Trophoblast cell (in vitro differentiated cells and primary cell): ENCODE measurements at regions not wholly inside any gene's neighbourhood (a gene's known extent, or its start where the extent isn't known, plus 50 kb on each side); places are given as distances from the start of the nearest gene placed in this dataset.

Source experiments
- DNase-seq, 2 donors: peaks; one replicate each; pipeline ENCODE4 v3.0.0-alpha.2; 2016
- H2AFZ ChIP-seq: 2 replicates; pipeline ENCODE4 v1.6.1; 2013; ENCODE audit warnings: low read length, moderate library complexity, mild to moderate bottlenecking; ENCODE audit not compliant: insufficient read depth, poor library complexity
- H2AK5ac ChIP-seq: 2 replicates; pipeline ENCODE4 v1.6.1; 2013; ENCODE audit warnings: mild to moderate bottlenecking, low read length
- H2BK120ac ChIP-seq: 2 replicates; pipeline ENCODE4 v1.6.1; 2013; ENCODE audit warnings: low read length, mild to moderate bottlenecking, moderate library complexity; ENCODE audit not compliant: insufficient read depth, poor library complexity
- H2BK12ac ChIP-seq: 2 replicates; pipeline ENCODE4 v1.6.1; 2013; ENCODE audit warnings: mild to moderate bottlenecking, low read length, moderate library complexity
- H2BK5ac ChIP-seq: 2 replicates; pipeline ENCODE4 v1.6.1; 2013; ENCODE audit warnings: low read length, low read depth, moderate library complexity, mild to moderate bottlenecking; ENCODE audit not compliant: poor library complexity
- H3K14ac ChIP-seq: 2 replicates; pipeline ENCODE4 v1.6.1; 2013; ENCODE audit warnings: mild to moderate bottlenecking, low read length
- H3K18ac ChIP-seq: 2 replicates; pipeline ENCODE4 v1.6.1; 2013; ENCODE audit warnings: mild to moderate bottlenecking, low read length
- H3K23ac ChIP-seq: 2 replicates; pipeline ENCODE4 v1.6.1; 2013; ENCODE audit warnings: low read length
- H3K27ac ChIP-seq: 2 replicates; pipeline ENCODE4 v1.5.1; 2013; ENCODE audit warnings: low read depth, mild to moderate bottlenecking, inconsistent platforms, low read length, moderate library complexity
- H3K27me3 ChIP-seq: 2 replicates; pipeline ENCODE4 v1.6.1; 2013; ENCODE audit warnings: inconsistent platforms, mild to moderate bottlenecking, low read length, moderate library complexity; ENCODE audit not compliant: insufficient read depth
- H3K36me3 ChIP-seq, 2 experiments: 1 replicate in 1 of 2; 2 replicates in 1 of 2; pipeline ENCODE4 v1.6.1; 2013; ENCODE audit warnings: low read length in 2 of 2, mild to moderate bottlenecking in 2 of 2, moderate library complexity in 1 of 2; ENCODE audit not compliant: insufficient read depth in 2 of 2, control insufficient read depth in 1 of 2
- H3K4ac ChIP-seq: 2 replicates; pipeline ENCODE4 v1.6.1; 2013; ENCODE audit warnings: low read depth, mild to moderate bottlenecking, low read length, moderate library complexity
- H3K4me1 ChIP-seq, 2 experiments: 1 replicate in 1 of 2; 2 replicates in 1 of 2; pipeline ENCODE4 v1.6.1; 2013; ENCODE audit warnings: low read length in 2 of 2, mild to moderate bottlenecking in 2 of 2, moderate library complexity in 1 of 2; ENCODE audit not compliant: insufficient read depth in 2 of 2, control insufficient read depth in 1 of 2
- H3K4me2 ChIP-seq: 2 replicates; pipeline ENCODE4 v1.6.1; 2013; ENCODE audit warnings: inconsistent platforms, mild to moderate bottlenecking, low read length, moderate library complexity
- H3K4me3 ChIP-seq: 2 replicates; pipeline ENCODE4 v1.5.1; 2013; ENCODE audit warnings: mild to moderate bottlenecking, low read depth, low read length, inconsistent platforms
- H3K79me1 ChIP-seq: one replicate; pipeline ENCODE4 v1.6.1; 2013; ENCODE audit warnings: low read length
- H3K79me2 ChIP-seq: 2 replicates; pipeline ENCODE4 v1.6.1; 2013; ENCODE audit warnings: low read length, mild to moderate bottlenecking; ENCODE audit not compliant: control insufficient read depth, insufficient read depth, poor library complexity
- H3K9ac ChIP-seq: 2 replicates; pipeline ENCODE4 v1.6.1; 2013; ENCODE audit warnings: mild to moderate bottlenecking, low read length
- H3K9me3 ChIP-seq: 2 replicates; pipeline ENCODE4 v1.6.1; 2013; ENCODE audit warnings: low read depth, mild to moderate bottlenecking, control low read depth, inconsistent platforms, low read length; ENCODE audit not compliant: insufficient read depth
- H4K12ac ChIP-seq: 2 replicates; pipeline ENCODE4 v1.6.1; 2013; ENCODE audit warnings: low read depth, mild to moderate bottlenecking, low read length, moderate library complexity
- H4K8ac ChIP-seq: 2 replicates; pipeline ENCODE4 v1.6.1; 2013; ENCODE audit warnings: low read depth, mild to moderate bottlenecking, low read length, moderate library complexity
- H4K91ac ChIP-seq: one replicate; pipeline ENCODE4 v1.6.1; 2013; ENCODE audit warnings: low read depth, mild to moderate bottlenecking, low read length, moderate library complexity
- WGBS: extraction: QIAGEN DNeasy Blood & Tissue Kit; methylation state at CpG from one replicate; pipeline ENCODE4 v1.1.7; 2013; ENCODE audit warnings: missing lambda C conversion rate; ENCODE audit not compliant: insufficient read length, insufficient coverage; ENCODE audit errors: extremely low coverage; 5-methylcytosine and 5-hydroxymethylcytosine counted together

GRCh38 chr5:63854076-63854475 lies 108.2 kb downstream of the HTR1A start:
- no peaks in the 10 kb centered on the region for H3K79me1 ChIP-seq
- no peak overlapping the region for H3K4ac ChIP-seq
- no peak overlapping the region for H3K23ac ChIP-seq
- no peaks in the 10 kb centered on the region for H3K27me3 ChIP-seq
- WGBS: no CpG with 5 or more reads among the region's 2 CpGs
- H3K9ac ChIP-seq: no peak overlapping the region
- H3K18ac ChIP-seq: no peak overlapping the region
- H3K36me3 ChIP-seq: no peaks in the 10 kb centered on the region
- H3K79me2 ChIP-seq: no peaks in the 10 kb centered on the region
- H2AK5ac ChIP-seq: no peak overlapping the region
- DNase-seq: no peak
- no peaks in the 10 kb centered on the region for H3K4me1 ChIP-seq
- no peak overlapping the region for H3K4me2 ChIP-seq
- no peak overlapping the region for H2BK12ac ChIP-seq
- no peak overlapping the region for H3K27ac ChIP-seq
- H3K9me3 ChIP-seq: no peaks in the 10 kb centered on the region
- H2BK5ac ChIP-seq: no peak overlapping the region
- no peak overlapping the region for H3K14ac ChIP-seq
- no peak overlapping the region for H2BK120ac ChIP-seq
- no peak overlapping the region for H4K8ac ChIP-seq
- no peak overlapping the region for H3K4me3 ChIP-seq
- H2AFZ ChIP-seq: no peak overlapping the region
- no peak overlapping the region for H4K12ac ChIP-seq
- H4K91ac ChIP-seq: no peak overlapping the region

- H4K12ac ChIP-seq: no peak overlapping the region
- H3K14ac ChIP-seq: no peak overlapping the region
- no peak for DNase-seq
- H3K23ac ChIP-seq: no peak overlapping the region
- H2BK5ac ChIP-seq: no peak overlapping the region
- no peak overlapping the region for H2AFZ ChIP-seq
- H3K4me1 ChIP-seq: no peaks in the 10 kb centered on the region
- no peak overlapping the region for H3K9ac ChIP-seq
- no peak overlapping the region for H3K4me3 ChIP-seq
- no peaks in the 10 kb centered on the region for H3K9me3 ChIP-seq
- H3K4ac ChIP-seq: no peak overlapping the region
- H4K8ac ChIP-seq: no peak overlapping the region
- no peaks in the 10 kb centered on the region for H3K79me1 ChIP-seq
- H2AK5ac ChIP-seq: no peak overlapping the region
- H2BK12ac ChIP-seq: no peak overlapping the region
- H3K79me2 ChIP-seq: no peaks in the 10 kb centered on the region
- H2BK120ac ChIP-seq: no peak overlapping the region
- no peak overlapping the region for H3K27ac ChIP-seq
- no peaks in the 10 kb centered on the region for H3K27me3 ChIP-seq
- H3K4me2 ChIP-seq: no peak overlapping the region
- H3K18ac ChIP-seq: no peak overlapping the region
- no peaks in the 10 kb centered on the region for H3K36me3 ChIP-seq
- no peak overlapping the region for H4K91ac ChIP-seq
- no CpG with 5 or more reads among the region's 4 CpGs for WGBS
Measured at GRCh38 chr5:63843190-63843589, 119.1 kb downstream of the HTR1A start.

GRCh38 chr5:63837437-63837836 lies 124.8 kb downstream of the HTR1A start:
- WGBS: no CpG with 5 or more reads among the region's 3 CpGs

GRCh38 chr5:63831381-63831780 lies 130.9 kb downstream of the HTR1A start:
- Histone ChIP-seq H3K4ac (no peak overlapping the region), H3K36me3 (no peaks in the 10 kb centered on the region), H3K4me2 (no peak overlapping the region), H4K8ac (no peak overlapping the region), H2BK5ac (no peak overlapping the region), H2AFZ (no peak overlapping the region), H3K23ac (no peak overlapping the region), H3K79me2 (no peaks in the 10 kb centered on the region), H2BK12ac (no peak overlapping the region), H3K14ac (no peak overlapping the region), H2AK5ac (no peak overlapping the region), H3K4me1 (no peaks in the 10 kb centered on the region), H3K9ac (no peak overlapping the region), H3K4me3 (no peak overlapping the region), H2BK120ac (no peak overlapping the region), H3K27me3 (no peaks in the 10 kb centered on the region), H3K18ac (no peak overlapping the region), H4K91ac (no peak overlapping the region), H3K27ac (no peak overlapping the region), H3K9me3 (no peaks in the 10 kb centered on the region), H3K79me1 (no peaks in the 10 kb centered on the region), H4K12ac (no peak overlapping the region)
- DNase-seq: no peak

More at GRCh38 chr5:63837437-63837836, 124.8 kb downstream of the HTR1A start:
- Histone ChIP-seq H3K18ac (no peak overlapping the region), H3K4ac (no peak overlapping the region), H3K9ac (no peak overlapping the region), H3K23ac (no peak overlapping the region), H4K91ac (no peak overlapping the region), H3K36me3 (no peaks in the 10 kb centered on the region), H3K4me1 (no peaks in the 10 kb centered on the region), H2AFZ (no peak overlapping the region), H3K27ac (no peak overlapping the region), H2BK12ac (no peak overlapping the region), H2AK5ac (no peak overlapping the region), H3K4me3 (no peak overlapping the region), H3K27me3 (no peaks in the 10 kb centered on the region), H3K79me2 (no peaks in the 10 kb centered on the region), H3K79me1 (no peaks in the 10 kb centered on the region), H3K9me3 (no peaks in the 10 kb centered on the region), H4K12ac (no peak overlapping the region), H4K8ac (no peak overlapping the region), H3K14ac (no peak overlapping the region), H2BK120ac (no peak overlapping the region), H2BK5ac (no peak overlapping the region), H3K4me2 (no peak overlapping the region)
- no peak for DNase-seq
